ENCODE measurements at regions not wholly inside any gene's neighbourhood (a gene's known extent, or its start where the extent isn't known, plus 50 kb on each side); places are given as distances from the start of the nearest gene placed in this dataset.
A peak's percentile ranks its signal among the peaks of the same experiment; 100 is the strongest.

DNA sequence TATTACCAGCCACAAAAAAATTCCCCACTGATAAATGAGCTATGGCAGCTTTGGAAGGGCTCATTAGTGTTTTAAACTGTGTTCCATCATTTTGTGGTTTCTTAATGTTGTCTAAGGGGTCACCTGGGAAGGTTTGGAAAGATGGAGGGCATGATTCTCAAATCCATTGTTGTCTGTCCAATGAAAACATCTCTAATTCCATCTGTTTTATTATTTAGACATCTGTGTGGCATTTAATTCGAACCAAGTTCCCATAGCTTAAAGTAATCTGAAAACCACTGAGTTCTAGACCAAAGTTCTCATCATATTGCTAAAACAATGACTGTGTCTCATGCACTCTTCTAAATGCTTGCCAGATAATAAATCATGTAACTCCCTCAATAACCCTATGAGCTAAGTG is 103.8 kb upstream of the PPP3CA start:
- POLR2A ChIA-PET, result no interaction called here
- CTCF ChIA-PET, result interaction anchor here (0.9 kb wide), 1 partner anchor 103 kb away, joined by 3 read pairs; no protein-coding TSS in a partner anchor
- H3K27ac Mint-ChIP-seq, result no peak overlapping the region
- H3K9me3 Mint-ChIP-seq (ENCODE audit: insufficient read depth), result no peaks in the 10 kb centered on the region
- ATAC-seq, result no peak
- no peaks in the 10 kb centered on the region for H3K4me1 Mint-ChIP-seq (ENCODE audit: low read depth)
- H3K27me3 Mint-ChIP-seq (ENCODE audit: low read depth), result peaks cover 24% of the 10 kb centered on the region
- H3K36me3 Mint-ChIP-seq (ENCODE audit: low read depth), result no peaks in the 10 kb centered on the region
- DNase-seq, result no peak
- no peak overlapping the region for H3K4me3 Mint-ChIP-seq

DNA sequence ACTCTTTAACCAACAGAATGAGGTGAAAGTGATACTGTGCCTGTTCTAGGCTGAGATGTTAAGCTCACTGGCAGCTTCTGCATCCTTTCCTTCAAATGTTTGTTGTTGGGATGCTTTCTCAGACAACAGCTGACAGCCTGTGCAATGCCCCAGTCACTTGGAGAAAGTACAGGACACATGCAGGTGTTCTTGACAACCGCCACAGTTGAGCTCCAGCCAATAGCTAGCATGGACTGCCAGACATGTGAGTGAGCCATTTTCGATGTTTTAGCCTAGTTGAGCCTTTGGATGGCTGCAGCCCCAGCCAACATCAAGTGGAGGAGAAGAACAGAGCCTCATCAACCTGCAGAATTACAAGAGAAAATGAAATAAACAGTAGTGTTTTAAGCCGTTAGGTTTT is 94.1 kb upstream of the PPP3CA start:
- no peak for ATAC-seq
- Mint-ChIP-seq H3K27ac (no peak overlapping the region), H3K9me3 (ENCODE audit: insufficient read depth) (no peaks in the 10 kb centered on the region), H3K27me3 (ENCODE audit: low read depth) (peaks cover 31% of the 10 kb centered on the region), H3K4me1 (ENCODE audit: low read depth) (no peaks in the 10 kb centered on the region), H3K4me3 (no peak overlapping the region), H3K36me3 (ENCODE audit: low read depth) (no peaks in the 10 kb centered on the region)
- ChIA-PET CTCF (no interaction called here), POLR2A (no interaction called here)
- DNase-seq, result no peak

DNA sequence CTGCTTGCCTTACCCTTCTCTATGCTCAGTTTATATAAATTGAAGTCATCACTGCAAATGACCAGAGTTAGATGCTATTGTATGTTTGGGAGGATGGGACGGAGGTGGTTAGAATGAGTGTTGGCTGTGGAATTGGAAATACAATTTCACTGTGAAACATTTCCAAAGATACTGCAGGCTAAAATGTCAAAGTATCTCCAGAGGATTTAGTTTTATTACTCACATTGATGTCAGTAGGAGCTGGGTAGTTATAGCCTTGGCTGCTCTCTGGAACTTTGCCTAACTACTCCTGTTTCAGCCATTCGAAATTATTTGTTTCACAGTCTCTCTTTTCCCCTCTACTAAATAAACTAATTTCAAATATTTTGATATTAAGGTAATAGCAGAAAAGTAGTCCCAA is 92.6 kb upstream of the PPP3CA start:
- Mint-ChIP-seq H3K4me3 (no peak overlapping the region), H3K36me3 (ENCODE audit: low read depth) (no peaks in the 10 kb centered on the region), H3K27me3 (ENCODE audit: low read depth) (peaks cover 27% of the 10 kb centered on the region), H3K9me3 (ENCODE audit: insufficient read depth) (no peaks in the 10 kb centered on the region), H3K27ac (no peak overlapping the region), H3K4me1 (ENCODE audit: low read depth) (no peaks in the 10 kb centered on the region)
- CTCF ChIA-PET, result no interaction called here
- ATAC-seq (no peak), DNase-seq (no peak)
- POLR2A ChIA-PET, result no interaction called here

DNA sequence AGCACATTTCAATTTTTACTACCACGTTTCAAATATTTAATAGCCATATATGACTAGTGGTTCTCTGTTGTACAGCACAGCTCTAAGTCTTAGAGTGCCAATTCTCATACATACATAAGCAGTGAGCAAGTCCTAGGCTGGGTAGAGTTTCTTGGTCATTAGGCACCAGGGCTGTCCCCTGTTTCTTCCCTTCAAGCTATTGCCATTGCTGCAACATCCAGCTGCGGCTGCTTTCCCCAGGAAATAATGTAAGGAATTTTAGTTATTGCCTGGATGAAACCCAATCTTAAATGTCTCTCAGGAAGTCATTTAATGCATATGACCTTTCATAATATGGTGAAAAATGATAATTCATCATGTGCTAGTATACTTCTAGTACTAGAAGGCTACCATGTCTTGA is 74.1 kb upstream of the PPP3CA start:
- no peak for ATAC-seq
- no peak overlapping the region for H3K4me3 Mint-ChIP-seq
- peaks cover 5% of the 10 kb centered on the region for H3K36me3 Mint-ChIP-seq (ENCODE audit: low read depth)
- H3K4me1 Mint-ChIP-seq (ENCODE audit: low read depth), result peaks cover 42% of the 10 kb centered on the region
- H3K27ac Mint-ChIP-seq, result no peak overlapping the region
- H3K27me3 Mint-ChIP-seq (ENCODE audit: low read depth), result peaks cover 16% of the 10 kb centered on the region
- ChIA-PET CTCF (no interaction called here), POLR2A (no interaction called here)
- no peaks in the 10 kb centered on the region for H3K9me3 Mint-ChIP-seq (ENCODE audit: insufficient read depth)
- DNase-seq, result no peak

DNA sequence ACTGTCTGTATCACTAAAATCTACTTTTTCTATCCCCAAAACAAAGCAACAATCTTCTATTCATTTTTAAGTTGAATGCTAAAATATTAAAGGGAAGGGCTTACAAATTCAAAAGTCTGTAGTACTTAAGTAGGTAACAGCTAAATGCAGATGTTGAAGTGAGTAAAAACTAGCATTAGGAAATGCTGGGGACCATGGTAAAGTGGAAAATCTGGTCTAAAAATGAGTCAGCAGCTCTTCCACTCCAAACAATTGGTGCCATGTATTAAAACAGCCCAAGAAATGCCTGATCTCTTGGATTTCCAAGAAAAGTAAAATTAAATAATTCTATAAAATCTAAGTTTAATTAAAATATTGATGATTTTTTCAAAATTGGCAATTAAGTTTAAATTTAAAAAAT is 73.3 kb upstream of the PPP3CA start:
- DNase-seq, result no peak
- no peaks in the 10 kb centered on the region for H3K9me3 Mint-ChIP-seq (ENCODE audit: insufficient read depth)
- no peak overlapping the region for H3K27ac Mint-ChIP-seq
- no peak overlapping the region for H3K4me3 Mint-ChIP-seq
- ChIA-PET POLR2A (no interaction called here), CTCF (interaction anchor here (1.0 kb wide), 1 partner anchor 9 kb away, joined by 3 read pairs; no protein-coding TSS in a partner anchor)
- H3K36me3 Mint-ChIP-seq (ENCODE audit: low read depth), result peaks cover 10% of the 10 kb centered on the region
- H3K27me3 Mint-ChIP-seq (ENCODE audit: low read depth), result peaks cover 16% of the 10 kb centered on the region
- no peak for ATAC-seq
- H3K4me1 Mint-ChIP-seq (ENCODE audit: low read depth), result peaks cover 44% of the 10 kb centered on the region

DNA sequence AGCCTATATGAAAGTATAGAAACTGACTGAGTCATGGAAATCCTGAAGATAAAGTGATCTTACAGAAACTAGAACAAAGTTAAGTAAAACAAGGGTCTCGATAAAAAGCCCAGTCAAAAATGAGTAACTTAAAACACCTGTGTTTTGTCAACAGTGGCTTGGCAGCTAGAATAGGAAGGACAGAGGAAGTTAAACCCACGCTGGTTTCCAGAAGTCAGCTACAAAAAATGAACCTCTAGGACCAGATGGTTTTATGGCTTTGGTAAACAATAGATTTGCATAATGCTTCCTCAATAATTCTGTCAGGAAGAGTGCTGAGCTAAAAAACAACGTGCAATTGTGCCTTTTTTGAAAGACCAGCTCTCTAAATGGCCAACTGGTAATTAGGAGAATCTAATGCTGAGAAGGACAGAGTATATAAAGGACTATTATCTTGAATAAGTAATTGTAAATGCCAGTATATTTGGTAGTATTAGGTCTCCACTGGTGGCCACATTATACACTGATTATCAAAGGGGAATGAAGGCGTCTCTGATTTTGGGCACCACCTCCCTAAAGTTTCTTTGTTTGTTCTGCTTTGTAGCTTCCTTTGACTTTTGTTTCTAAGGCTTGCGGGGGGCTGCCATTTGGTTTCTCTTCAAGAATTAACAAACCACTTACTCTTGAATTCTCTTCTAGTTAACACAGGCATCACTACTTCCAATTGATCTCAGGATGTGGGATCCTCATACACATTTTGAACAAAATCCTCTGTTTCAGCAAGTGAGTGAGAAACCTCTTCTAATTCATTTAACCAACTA is 72.2 kb upstream of the PPP3CA start:
- peaks cover 54% of the 10 kb centered on the region for H3K4me1 Mint-ChIP-seq (ENCODE audit: low read depth)
- peak overlapping the region; percentile 25 for H3K4me3 Mint-ChIP-seq
- H3K36me3 Mint-ChIP-seq (ENCODE audit: low read depth), result peaks cover 18% of the 10 kb centered on the region
- ATAC-seq (peak; percentile 24), DNase-seq (peak; percentile 42)
- ChIA-PET CTCF (interaction anchor here (1.0 kb wide), 1 partner anchor 10 kb away, joined by 3 read pairs; no protein-coding TSS in a partner anchor), POLR2A (interaction anchor here (1.3 kb wide), 1 partner anchor 73 kb away, joined by 4 read pairs; the partner anchor contains the start of gene PPP3CA)
- H3K27ac Mint-ChIP-seq, result peak overlapping the region; percentile 26
- no peaks in the 10 kb centered on the region for H3K9me3 Mint-ChIP-seq (ENCODE audit: insufficient read depth)
- peaks cover 12% of the 10 kb centered on the region for H3K27me3 Mint-ChIP-seq (ENCODE audit: low read depth)

DNA sequence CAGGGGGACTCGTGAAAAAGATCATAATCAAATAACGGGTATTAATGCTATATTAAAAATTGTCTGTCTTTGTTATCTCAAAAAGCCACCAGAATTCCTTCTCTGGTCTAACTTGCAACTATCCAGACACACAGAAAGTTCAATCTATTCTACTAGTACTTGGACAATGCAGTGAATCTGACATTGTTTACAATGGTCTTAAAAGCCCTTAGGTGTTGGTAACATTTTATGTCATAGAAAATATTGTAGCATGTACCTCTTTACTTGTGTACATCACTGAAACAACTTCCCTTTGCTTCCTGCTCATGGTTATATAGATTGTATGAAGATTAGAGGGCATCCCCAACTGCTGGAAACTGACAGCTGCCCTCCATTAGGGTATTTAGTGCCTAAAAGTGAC is 71.1 kb upstream of the PPP3CA start:
- peak overlapping the region; percentile 59 for H3K4me3 Mint-ChIP-seq
- H3K27ac Mint-ChIP-seq, result peak overlapping the region; percentile 80
- peaks cover 20% of the 10 kb centered on the region for H3K36me3 Mint-ChIP-seq (ENCODE audit: low read depth)
- DNase-seq, result no peak
- H3K9me3 Mint-ChIP-seq (ENCODE audit: insufficient read depth), result no peaks in the 10 kb centered on the region
- POLR2A ChIA-PET, result interaction anchor here (0.9 to 1.3 kb wide), 2 partner anchors 70 to 72 kb away, joined by 4 read pairs; partner anchors contain the start of gene PPP3CA
- peak; percentile 54 for ATAC-seq
- peaks cover 58% of the 10 kb centered on the region for H3K4me1 Mint-ChIP-seq (ENCODE audit: low read depth)
- CTCF ChIA-PET, result interaction anchor here (0.8 to 1.0 kb wide), 2 partner anchors 92 to 107 kb away, joined by 3 to 5 read pairs; no protein-coding TSS in a partner anchor
- peaks cover 6% of the 10 kb centered on the region for H3K27me3 Mint-ChIP-seq (ENCODE audit: low read depth)

DNA sequence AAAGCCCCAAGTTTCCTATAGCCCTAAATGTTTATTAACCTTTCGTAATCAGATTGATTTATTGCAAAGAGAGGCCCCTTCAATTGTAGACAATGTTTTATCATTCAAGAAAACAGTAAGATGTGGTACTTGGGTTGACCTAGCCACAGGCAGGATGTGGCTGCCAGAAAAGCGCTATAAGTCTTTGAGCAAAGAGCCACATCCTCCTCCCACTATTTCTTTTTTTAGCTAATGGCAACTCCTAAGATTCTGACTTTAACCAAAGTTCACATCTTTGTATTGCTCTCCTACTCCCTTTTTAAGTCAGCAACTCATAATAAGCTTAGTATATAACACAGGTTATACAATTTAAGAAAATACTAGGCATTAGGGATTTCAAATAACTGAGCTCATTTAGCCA is 70.7 kb upstream of the PPP3CA start:
- Mint-ChIP-seq H3K4me3 (peak overlapping the region; percentile 59), H3K9me3 (ENCODE audit: insufficient read depth) (no peaks in the 10 kb centered on the region), H3K27ac (peak overlapping the region; percentile 80), H3K27me3 (ENCODE audit: low read depth) (peaks cover 8% of the 10 kb centered on the region), H3K4me1 (ENCODE audit: low read depth) (peaks cover 58% of the 10 kb centered on the region), H3K36me3 (ENCODE audit: low read depth) (peaks cover 20% of the 10 kb centered on the region)
- peak; percentile 81 for ATAC-seq
- ChIA-PET POLR2A (interaction anchor here (0.9 to 1.3 kb wide), 2 partner anchors 70 to 71 kb away, joined by 4 read pairs; partner anchors contain the start of gene PPP3CA), CTCF (interaction anchor here (0.8 to 1.0 kb wide), 2 partner anchors 91 to 107 kb away, joined by 3 to 5 read pairs; no protein-coding TSS in a partner anchor)
- peak; percentile 89 for DNase-seq

DNA sequence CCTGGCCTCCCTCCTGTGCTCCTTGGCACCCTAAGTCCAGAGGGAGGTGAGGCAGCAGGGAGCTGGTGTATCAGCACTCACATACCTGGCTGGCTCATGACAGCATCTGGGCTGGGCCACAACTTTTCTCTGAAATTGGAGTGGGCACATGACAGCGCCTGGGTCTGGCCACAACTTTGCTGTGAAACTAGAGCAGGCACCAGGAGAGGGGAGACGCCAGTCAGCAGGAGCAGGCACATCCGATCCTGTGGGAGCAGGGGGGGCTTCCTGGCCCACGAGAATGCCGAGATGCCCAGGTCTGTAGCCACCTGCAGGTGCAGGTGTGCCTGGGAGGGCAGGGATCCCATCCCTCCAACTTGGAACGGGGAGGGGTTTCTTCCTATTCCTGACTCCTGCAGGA is 69.7 kb upstream of the PPP3CA start:
- Mint-ChIP-seq H3K9me3 (ENCODE audit: insufficient read depth) (peaks cover 3% of the 10 kb centered on the region), H3K27me3 (ENCODE audit: low read depth) (peaks cover 11% of the 10 kb centered on the region), H3K27ac (no peak overlapping the region), H3K36me3 (ENCODE audit: low read depth) (peaks cover 24% of the 10 kb centered on the region), H3K4me3 (no peak overlapping the region), H3K4me1 (ENCODE audit: low read depth) (peaks cover 58% of the 10 kb centered on the region)
- POLR2A ChIA-PET, result no interaction called here
- DNase-seq, result no peak
- ATAC-seq, result no peak
- CTCF ChIA-PET, result no interaction called here

DNA sequence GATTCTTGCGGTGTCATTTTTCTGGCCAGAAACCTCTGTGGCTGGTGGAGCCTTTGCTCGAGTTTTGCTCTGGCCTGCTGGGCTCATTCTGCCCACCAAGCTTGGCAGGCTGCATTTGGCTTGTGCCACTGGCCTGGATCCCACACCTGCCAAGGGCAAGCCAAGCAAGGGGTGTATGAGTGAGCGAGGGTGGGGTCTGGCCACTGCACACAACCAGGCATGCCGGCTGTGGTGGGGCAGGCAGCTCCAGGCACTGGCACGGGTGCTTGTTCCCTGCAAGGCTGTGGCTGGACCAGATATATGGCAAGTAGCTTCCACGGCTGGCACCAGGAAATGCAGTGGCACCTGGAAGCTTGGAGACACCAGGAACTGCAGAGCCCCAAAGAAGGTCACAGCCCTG is 68.6 kb upstream of the PPP3CA start:
- CTCF ChIA-PET, result no interaction called here
- Mint-ChIP-seq H3K4me1 (ENCODE audit: low read depth) (peaks cover 64% of the 10 kb centered on the region), H3K4me3 (no peak overlapping the region), H3K9me3 (ENCODE audit: insufficient read depth) (peaks cover 11% of the 10 kb centered on the region), H3K27me3 (ENCODE audit: low read depth) (peaks cover 8% of the 10 kb centered on the region), H3K36me3 (ENCODE audit: low read depth) (peaks cover 31% of the 10 kb centered on the region), H3K27ac (no peak overlapping the region)
- POLR2A ChIA-PET, result interaction anchor here (1.1 kb wide), 1 partner anchor 19 kb away, joined by 3 read pairs; no protein-coding TSS in a partner anchor
- no peak for ATAC-seq
- no peak for DNase-seq

DNA sequence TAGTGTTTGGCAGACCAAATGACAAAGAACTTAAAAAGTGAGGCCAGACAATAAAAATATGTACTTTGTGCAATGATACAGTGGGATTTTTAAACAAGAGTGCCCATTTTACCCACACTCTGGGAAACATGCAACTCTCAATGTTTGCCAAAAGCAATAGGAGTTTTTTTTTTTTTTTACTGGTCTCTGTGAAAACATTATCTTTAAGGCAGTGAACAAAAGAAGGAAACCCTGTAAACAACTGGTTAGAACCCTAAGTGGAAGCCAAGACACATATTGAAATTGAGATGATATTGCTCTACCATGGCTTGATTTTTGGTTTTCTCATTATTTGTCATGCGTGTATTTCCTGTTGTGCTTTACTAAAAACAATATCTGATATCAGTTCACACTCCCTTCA is 67.2 kb upstream of the PPP3CA start:
- H3K9me3 Mint-ChIP-seq (ENCODE audit: insufficient read depth), result peaks cover 11% of the 10 kb centered on the region
- POLR2A ChIA-PET, result no interaction called here
- H3K4me1 Mint-ChIP-seq (ENCODE audit: low read depth), result peaks cover 51% of the 10 kb centered on the region
- no peak overlapping the region for H3K4me3 Mint-ChIP-seq
- DNase-seq (no peak), ATAC-seq (no peak)
- H3K27ac Mint-ChIP-seq, result no peak overlapping the region
- peaks cover 8% of the 10 kb centered on the region for H3K27me3 Mint-ChIP-seq (ENCODE audit: low read depth)
- CTCF ChIA-PET, result no interaction called here
- peaks cover 30% of the 10 kb centered on the region for H3K36me3 Mint-ChIP-seq (ENCODE audit: low read depth)

DNA sequence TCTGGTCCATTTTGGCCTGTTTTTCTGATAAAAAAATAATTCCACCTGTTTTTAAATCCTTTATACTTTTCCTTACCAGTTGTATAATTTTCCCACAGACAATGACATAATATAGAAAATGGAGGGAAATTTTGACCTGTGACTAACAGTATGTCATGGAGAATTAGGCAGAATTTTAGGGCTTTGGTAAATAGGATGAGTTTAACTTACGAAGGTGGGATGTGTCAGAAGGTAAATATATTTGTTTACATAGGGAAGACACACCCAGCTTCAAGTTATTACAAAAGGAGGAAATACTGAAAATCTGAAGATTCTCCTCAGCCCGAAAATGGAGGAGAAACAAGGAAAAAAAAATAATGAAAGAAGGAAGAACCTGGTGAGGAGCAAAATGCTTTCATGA is 64.6 kb upstream of the PPP3CA start:
- POLR2A ChIA-PET, result no interaction called here
- H3K27ac Mint-ChIP-seq, result no peak overlapping the region

More for the DNA sequence above, 64.6 kb upstream of the PPP3CA start:
- H3K4me3 Mint-ChIP-seq, result no peak overlapping the region
- peaks cover 29% of the 10 kb centered on the region for H3K36me3 Mint-ChIP-seq (ENCODE audit: low read depth)
- peaks cover 11% of the 10 kb centered on the region for H3K9me3 Mint-ChIP-seq (ENCODE audit: insufficient read depth)
- no peak for ATAC-seq
- DNase-seq, result no peak
- CTCF ChIA-PET, result no interaction called here
- H3K27me3 Mint-ChIP-seq (ENCODE audit: low read depth), result peaks cover 10% of the 10 kb centered on the region
- peaks cover 27% of the 10 kb centered on the region for H3K4me1 Mint-ChIP-seq (ENCODE audit: low read depth)

Measured in activated CD8-positive, alpha-beta T cell treated with anti-CD3 and anti-CD28 coated beads, Interleukin-2, amount 10 ng/mL, durations not matched to agents 7 days and 5 days (primary cell).